ENCODE measurements at regions not wholly inside any gene's neighbourhood (a gene's known extent, or its start where the extent isn't known, plus 50 kb on each side); places are given as distances from the start of the nearest gene placed in this dataset.

DNA sequence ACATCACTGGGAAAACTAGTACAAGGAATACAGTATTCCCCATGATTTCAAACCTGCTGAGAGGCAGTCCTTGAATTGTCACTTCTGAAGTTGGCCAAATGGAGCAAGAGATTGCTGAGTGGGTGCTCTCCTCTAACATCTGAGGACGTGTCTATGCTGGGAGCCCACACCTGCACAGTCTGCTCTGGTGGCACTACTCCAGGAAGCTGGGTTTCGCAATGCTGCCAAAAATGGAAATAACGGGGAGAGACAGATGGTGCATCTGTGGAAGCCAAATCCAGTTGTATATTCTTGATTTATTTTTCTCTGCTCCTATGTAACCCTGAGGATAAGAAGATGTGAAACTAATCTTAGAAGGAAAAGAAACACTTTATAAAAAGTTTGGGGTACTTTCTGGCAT lies 240.1 kb upstream of the CTSO start:
- Histone ChIP-seq H3K36me3 (no peaks in the 10 kb centered on the region), H3K27ac (no peak overlapping the region), H3K27me3 (no peaks in the 10 kb centered on the region), H3K9me3 (no peaks in the 10 kb centered on the region), H3K9ac (ENCODE audit: low read depth in 2 of 2, low read length in 2 of 2) (no peak overlapping the region), H3K4me1 (no peaks in the 10 kb centered on the region), H3K4me3 (no peak overlapping the region)
- intact Hi-C loops (cut with DNase I), result no loop called here
- no peak for DNase-seq
- TF ChIP-seq, protein P1, sequence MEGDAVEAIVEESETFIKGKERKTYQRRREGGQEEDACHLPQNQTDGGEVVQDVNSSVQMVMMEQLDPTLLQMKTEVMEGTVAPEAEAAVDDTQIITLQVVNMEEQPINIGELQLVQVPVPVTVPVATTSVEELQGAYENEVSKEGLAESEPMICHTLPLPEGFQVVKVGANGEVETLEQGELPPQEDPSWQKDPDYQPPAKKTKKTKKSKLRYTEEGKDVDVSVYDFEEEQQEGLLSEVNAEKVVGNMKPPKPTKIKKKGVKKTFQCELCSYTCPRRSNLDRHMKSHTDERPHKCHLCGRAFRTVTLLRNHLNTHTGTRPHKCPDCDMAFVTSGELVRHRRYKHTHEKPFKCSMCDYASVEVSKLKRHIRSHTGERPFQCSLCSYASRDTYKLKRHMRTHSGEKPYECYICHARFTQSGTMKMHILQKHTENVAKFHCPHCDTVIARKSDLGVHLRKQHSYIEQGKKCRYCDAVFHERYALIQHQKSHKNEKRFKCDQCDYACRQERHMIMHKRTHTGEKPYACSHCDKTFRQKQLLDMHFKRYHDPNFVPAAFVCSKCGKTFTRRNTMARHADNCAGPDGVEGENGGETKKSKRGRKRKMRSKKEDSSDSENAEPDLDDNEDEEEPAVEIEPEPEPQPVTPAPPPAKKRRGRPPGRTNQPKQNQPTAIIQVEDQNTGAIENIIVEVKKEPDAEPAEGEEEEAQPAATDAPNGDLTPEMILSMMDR (IDR thresholded peaks at IDR 0.05), result no peak

DNA sequence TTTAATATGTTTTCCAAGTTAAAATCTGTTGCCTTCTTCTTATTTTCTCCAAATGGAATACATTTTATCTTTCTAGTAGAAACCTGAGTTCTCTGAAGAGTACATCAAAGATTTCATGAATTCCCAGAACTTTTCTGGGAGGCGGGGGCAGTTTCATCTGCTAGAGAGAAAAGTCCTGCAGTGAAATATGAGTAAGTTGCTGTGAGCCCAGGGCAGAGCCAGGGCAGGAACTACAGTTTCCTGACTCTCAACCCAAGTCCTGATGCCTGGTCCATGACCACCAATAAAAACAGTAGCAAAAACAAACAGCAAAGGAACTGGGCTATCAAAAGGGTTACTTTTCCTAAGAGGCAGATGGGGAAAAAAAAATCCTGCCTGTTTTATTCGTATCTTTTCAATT lies 239.4 kb upstream of the CTSO start:
- TF ChIP-seq, protein P1 (IDR thresholded peaks at IDR 0.05), result no peak
- intact Hi-C loops (cut with DNase I), result no loop called here
- Histone ChIP-seq H3K36me3 (no peaks in the 10 kb centered on the region), H3K9ac (ENCODE audit: low read depth in 2 of 2, low read length in 2 of 2) (no peak overlapping the region), H3K9me3 (no peaks in the 10 kb centered on the region), H3K27me3 (no peaks in the 10 kb centered on the region), H3K4me3 (no peak overlapping the region), H3K27ac (no peak overlapping the region), H3K4me1 (no peaks in the 10 kb centered on the region)
- no peak for DNase-seq

DNA sequence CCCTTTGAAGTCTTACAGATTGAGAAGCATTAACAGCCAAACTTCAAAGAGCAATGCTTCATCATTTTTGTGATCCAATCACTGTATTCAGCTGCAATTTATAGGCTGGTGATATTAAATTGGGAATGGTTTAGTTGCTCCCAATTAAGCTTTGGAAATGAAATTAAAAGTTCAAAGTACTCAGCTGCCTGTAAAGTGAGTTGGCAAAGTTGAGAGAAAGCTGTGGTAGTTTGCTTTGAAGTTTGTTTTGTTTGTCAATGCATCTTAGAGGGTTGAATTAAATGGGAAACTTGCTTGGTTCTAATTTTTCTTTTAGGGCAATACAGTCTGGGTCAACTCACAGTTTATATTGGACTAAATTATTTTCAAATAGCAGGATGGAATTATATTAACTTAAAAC lies 238.4 kb upstream of the CTSO start:
- Histone ChIP-seq H3K4me3 (no peak overlapping the region), H3K27me3 (no peaks in the 10 kb centered on the region), H3K36me3 (no peaks in the 10 kb centered on the region), H3K27ac (no peak overlapping the region), H3K9ac (ENCODE audit: low read depth in 2 of 2, low read length in 2 of 2) (no peak overlapping the region), H3K9me3 (no peaks in the 10 kb centered on the region), H3K4me1 (no peaks in the 10 kb centered on the region)
- no peak for DNase-seq
- intact Hi-C loops (cut with DNase I), result no loop called here
- TF ChIP-seq, protein P1 (IDR thresholded peaks at IDR 0.05), result no peak

DNA sequence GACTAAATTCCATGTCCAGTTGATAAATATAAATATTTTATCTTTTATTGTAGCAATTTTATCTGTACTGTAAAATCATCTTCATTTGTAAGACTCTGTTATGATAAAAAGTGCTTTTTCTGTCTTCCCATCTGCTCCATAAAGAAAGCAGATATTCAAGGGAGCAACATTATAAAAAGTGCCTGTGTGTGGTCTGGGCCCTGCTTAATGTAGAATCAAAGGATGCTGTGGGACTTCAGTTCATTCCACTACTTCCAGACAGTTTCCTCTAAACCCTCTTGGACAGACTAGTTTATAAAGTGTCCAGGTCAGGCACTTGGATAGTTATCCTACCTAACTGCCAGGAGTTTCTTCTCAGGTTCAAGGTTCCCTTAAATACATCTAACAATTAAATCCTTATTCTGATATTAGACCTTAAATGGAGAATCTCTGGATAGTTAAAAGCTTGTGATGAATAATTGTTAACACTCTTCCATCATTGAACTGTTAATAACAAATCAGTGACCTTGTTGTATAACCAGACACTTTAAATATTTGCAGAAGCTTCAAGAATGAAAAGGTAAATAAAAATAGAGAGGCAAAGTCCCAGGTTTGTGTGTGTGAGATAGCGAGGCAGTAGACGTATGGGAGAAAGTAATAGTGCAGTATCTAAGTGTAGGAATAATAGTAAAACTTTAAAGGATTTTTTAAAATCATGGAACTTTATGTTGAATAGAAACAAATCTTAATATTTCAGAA lies 237.5 kb upstream of the CTSO start:
- H3K9ac ChIP-seq (ENCODE audit: low read depth in 2 of 2, low read length in 2 of 2), result no peak overlapping the region
- no peaks in the 10 kb centered on the region for H3K36me3 ChIP-seq
- H3K4me1 ChIP-seq, result no peaks in the 10 kb centered on the region
- no peak for DNase-seq
- no peak overlapping the region for H3K4me3 ChIP-seq
- no peak overlapping the region for H3K27ac ChIP-seq
- no peaks in the 10 kb centered on the region for H3K9me3 ChIP-seq
- TF ChIP-seq, protein P1 (IDR thresholded peaks at IDR 0.05), result no peak
- H3K27me3 ChIP-seq, result no peaks in the 10 kb centered on the region
- intact Hi-C loops (cut with DNase I), result no loop called here

DNA sequence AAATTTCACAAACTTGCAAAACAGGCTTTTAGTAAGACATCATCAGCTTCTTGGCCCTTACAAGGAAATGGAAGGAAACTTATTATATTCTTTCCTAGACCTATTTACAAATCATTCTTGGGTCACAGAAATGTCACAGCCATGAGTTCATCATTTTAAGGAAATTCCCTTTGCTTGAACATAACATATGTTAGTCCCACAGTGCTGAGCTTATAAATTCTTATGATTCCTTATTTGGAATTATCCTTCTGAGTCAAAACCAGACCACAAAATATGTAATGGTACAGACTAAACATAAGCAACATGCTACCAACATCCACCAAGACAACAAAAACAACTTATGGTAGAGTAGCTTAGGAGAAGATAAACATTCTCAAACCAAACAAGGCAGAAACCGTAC lies 236.9 kb upstream of the CTSO start:
- no peak for DNase-seq
- intact Hi-C loops (cut with DNase I), result no loop called here
- no peak overlapping the region for H3K27ac ChIP-seq
- no peaks in the 10 kb centered on the region for H3K9me3 ChIP-seq
- H3K9ac ChIP-seq (ENCODE audit: low read depth in 2 of 2, low read length in 2 of 2), result no peak overlapping the region
- no peaks in the 10 kb centered on the region for H3K36me3 ChIP-seq
- H3K27me3 ChIP-seq, result no peaks in the 10 kb centered on the region
- no peaks in the 10 kb centered on the region for H3K4me1 ChIP-seq
- no peak overlapping the region for H3K4me3 ChIP-seq
- TF ChIP-seq, protein P1 (IDR thresholded peaks at IDR 0.05), result no peak
